IPS-20b (cell line): ENCODE measurements at regions not wholly inside any gene's neighbourhood (a gene's known extent, or its start where the extent isn't known, plus 50 kb on each side); places are given as distances from the start of the nearest gene placed in this dataset.

ENCODE experiments used
- H3K27ac ChIP-seq: one replicate; pipeline ENCODE4 v1.5.1; 2013; ENCODE audit warnings: low read length
- H3K27me3 ChIP-seq: 2 replicates; pipeline ENCODE4 v1.6.1; 2013; ENCODE audit warnings: mild to moderate bottlenecking, low read length, inconsistent platforms; ENCODE audit not compliant: insufficient read depth
- H3K36me3 ChIP-seq: 2 replicates; pipeline ENCODE4 v1.6.1; 2013; ENCODE audit warnings: low read depth, mild to moderate bottlenecking, inconsistent platforms, low read length, moderate library complexity; ENCODE audit not compliant: insufficient read depth
- H3K4me1 ChIP-seq: 2 replicates; pipeline ENCODE4 v1.6.1; 2013; ENCODE audit warnings: mild to moderate bottlenecking, control low read depth, inconsistent platforms, low read length, moderate library complexity; ENCODE audit not compliant: insufficient read depth
- H3K4me3 ChIP-seq: 2 replicates; pipeline ENCODE4 v1.5.1; 2013; ENCODE audit warnings: mild to moderate bottlenecking, low read length, inconsistent platforms
- H3K9ac ChIP-seq: 2 replicates; pipeline ENCODE4 v1.6.1; 2013; ENCODE audit warnings: low read depth, mild to moderate bottlenecking, inconsistent platforms, low read length, moderate library complexity
- H3K9me3 ChIP-seq: 2 replicates; pipeline ENCODE4 v1.6.1; 2013; ENCODE audit warnings: mild to moderate bottlenecking, low read depth, low read length, inconsistent platforms; ENCODE audit not compliant: insufficient read depth

GRCh38 chr7:155863721-155864151, 51.5 kb upstream of the SHH start:
- Histone ChIP-seq H3K4me3 (no peak overlapping the region), H3K9me3 (no peaks in the 10 kb centered on the region), H3K27me3 (0 out of 2 replicates have a peak, but pooled peaks cover 7% of the 10 kb centered on the region), H3K27ac (no peak overlapping the region), H3K36me3 (no peaks in the 10 kb centered on the region), H3K4me1 (no peaks in the 10 kb centered on the region), H3K9ac (no peak overlapping the region)

- Histone ChIP-seq H3K27me3 (0 out of 2 replicates have a peak, but pooled peaks cover 7% of the 10 kb centered on the region), H3K4me1 (no peaks in the 10 kb centered on the region), H3K27ac (no peak overlapping the region), H3K36me3 (no peaks in the 10 kb centered on the region), H3K4me3 (no peak overlapping the region), H3K9ac (no peak overlapping the region), H3K9me3 (no peaks in the 10 kb centered on the region)
These were observed 50.0 kb upstream of the SHH start for GRCh38 chr7:155862123-155862892.
